NCI-H446 treated with DMSO at 0.1 percent for 48 hours (cell line): ENCODE measurements at regions not wholly inside any gene's neighbourhood (a gene's known extent, or its start where the extent isn't known, plus 50 kb on each side); places are given as distances from the start of the nearest gene placed in this dataset.
"Not testable (repeated sequence)": the region's sequence is repeated elsewhere in the genome, so short reads cannot be mapped to it uniquely, and the experiment has no call there.

Experiments
- DNase-seq: peaks from one replicate; lab custom pipeline; 2025; lab: John Stamatoyannopoulos, UW

DNA sequence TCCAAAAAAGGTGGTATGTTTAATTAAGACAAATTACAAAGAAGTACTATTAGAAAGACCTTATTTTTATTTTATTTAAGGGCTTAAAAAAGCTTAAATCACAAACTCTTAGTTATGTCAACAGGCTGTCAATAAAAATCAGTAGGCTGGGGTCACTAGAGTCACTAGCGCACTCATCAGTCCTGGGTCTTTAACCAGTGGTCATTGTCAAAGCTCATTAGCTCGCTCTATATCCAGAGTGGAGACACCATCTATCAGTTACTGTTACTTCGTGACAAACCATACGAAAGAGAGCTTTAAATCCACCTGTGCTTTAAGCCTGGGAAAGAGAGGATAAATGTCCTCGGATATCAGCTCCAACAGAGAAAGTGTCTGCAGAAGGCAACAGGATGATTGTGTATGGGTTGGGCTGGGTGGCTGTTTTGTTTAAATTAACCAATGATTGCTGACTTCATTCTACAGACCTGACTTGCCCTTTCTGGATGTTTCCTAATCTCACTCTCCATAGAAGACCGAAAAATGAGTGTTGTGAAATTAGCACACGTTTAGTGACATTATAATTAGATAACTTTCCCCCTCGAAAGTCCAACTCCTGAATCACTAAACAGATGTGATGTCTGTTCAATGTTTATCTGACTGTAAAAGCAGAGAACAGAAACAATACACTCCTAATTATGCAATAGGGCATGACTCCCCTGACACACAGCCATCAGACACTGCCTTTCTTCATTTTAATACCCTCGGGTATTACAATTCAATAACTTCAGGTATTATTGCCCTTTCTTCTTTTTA is 123.6 kb upstream of the TNPO1 start:
- no peak for DNase-seq

DNA sequence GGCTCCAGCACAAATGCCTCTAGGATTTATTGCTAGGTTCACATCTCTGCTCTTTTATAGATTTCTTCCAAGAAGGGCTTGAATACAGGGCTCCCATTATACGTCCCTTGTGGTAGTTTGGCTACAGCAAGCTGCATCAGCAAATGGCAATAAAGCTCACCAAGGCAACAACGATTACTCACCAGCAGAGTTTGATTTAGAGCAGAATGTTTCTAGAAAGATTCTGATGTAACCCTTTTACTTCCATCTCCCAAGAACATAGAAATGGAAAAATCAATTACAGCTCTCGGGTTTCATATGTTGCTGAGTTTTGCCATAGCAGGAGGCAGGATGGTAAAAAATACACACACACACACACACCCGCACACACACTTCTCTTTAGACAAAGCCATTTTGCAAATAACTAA is 124.2 kb upstream of the TNPO1 start:
- no peak for DNase-seq

DNA sequence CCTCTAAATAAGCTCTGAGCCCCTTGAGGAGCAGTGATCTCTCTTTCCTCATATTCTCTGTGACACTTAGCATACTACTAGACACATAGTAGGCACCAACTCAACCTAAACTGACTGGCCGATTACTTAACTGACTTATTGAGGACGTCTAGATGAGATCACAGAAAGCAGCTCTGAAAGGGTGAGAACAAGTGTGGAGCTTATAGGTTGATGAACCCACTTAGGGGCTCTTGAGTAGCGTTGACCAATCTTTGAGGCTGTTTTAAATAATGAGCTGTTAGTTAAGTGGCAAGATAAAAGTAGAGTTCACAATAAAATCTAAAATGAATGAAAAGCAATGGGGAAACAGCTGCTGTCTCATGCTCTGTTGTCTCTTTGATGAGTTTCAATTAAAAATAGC is 124.7 kb upstream of the TNPO1 start:
- DNase-seq, result no peak

DNA sequence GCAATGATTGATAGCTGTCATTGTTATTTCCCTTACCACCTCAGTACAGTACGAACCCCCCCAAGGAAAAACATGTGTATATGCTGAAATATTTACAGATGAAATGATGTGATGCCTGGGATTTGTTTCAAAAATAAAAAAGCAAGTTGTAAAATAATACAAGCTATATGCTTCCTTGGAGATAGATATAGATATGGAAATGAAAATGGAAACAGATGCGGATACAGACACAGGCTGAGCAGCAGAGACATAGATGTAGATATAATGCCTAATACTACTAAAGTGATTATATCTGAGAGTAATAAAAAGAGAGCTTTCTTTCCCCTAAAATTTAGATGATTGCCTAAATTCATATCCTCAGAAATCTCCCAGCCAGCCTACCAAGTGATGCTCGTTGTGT is 127.5 kb upstream of the TNPO1 start:
- no peak for DNase-seq

DNA sequence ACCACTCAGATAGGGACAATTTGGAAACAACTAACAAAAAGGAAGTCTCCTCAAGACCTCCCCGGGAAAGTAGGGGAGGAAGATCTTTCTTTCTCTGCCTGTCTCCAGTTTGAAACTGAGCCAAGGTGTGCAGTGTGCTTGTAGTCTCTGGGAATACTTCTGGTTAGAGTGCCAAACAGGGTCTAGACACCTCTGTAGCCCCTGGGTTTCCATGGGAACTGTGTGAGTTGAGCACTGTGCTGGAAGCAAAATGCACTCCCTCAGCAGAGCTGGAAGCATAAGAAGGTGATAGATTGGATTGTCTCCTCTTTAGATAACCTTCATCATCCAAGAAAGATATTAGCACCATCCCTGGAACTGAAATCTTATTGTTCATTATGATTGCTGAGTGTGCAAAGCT is 129.2 kb upstream of the TNPO1 start:
- no peak for DNase-seq

DNA sequence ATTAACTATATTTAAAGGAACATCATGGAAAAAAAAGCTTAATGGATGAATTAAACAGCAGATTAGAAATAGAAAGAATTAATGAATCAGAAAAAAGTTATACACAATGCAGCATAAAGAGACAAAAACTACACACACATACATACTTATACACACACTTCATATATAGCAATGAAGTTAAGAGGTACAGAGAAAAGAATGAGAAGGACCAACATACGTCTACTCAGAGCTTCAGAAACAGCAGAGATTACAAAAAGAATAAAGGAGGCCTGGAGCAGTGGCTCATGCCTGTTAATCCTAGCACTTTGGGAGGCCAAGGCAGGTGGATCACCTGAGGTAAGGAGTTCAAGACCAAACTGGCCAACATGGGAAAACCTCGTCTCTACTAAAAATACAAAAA is 133.9 kb upstream of the TNPO1 start:
- DNase-seq, result no peak

DNA sequence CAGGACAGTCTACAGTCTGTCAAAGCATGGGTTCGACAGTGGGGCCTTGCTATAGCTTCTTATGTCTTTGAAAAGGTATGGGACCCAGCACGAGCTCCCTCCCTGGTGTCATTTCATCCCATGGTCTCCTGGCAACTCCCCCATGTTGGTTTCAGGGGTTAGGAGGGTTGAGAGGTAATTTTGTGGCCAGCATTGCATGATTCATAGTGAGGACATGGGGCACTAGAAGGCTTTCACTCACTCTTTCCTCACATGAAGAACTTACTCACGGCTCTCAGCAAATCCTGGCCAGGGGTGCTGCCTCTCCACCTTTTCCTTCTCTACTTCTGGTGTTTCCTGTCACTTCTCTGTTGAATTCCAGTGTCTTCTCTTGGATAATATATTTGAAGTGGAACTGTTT is 134.7 kb upstream of the TNPO1 start:
- no peak for DNase-seq

DNA sequence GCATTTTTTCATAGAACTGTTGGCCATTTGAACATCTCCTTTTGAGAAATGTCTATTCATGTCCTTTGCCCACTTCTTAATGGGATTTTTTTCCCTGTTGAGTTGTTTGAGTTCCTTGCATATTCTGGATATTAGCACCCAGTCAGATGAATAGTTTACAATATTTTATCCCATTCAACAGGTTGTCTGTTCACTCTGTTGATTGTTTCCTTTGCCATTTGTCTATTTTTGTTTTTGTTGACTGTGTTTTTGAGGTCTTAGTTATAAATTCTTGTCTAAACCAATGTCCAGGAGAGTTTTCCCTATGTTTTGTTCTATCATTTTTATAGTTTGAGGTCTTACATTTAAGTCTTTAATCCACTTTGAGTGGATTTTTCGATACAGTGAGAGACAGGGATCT is 139.0 kb upstream of the TNPO1 start:
- DNase-seq, result no peak

DNA sequence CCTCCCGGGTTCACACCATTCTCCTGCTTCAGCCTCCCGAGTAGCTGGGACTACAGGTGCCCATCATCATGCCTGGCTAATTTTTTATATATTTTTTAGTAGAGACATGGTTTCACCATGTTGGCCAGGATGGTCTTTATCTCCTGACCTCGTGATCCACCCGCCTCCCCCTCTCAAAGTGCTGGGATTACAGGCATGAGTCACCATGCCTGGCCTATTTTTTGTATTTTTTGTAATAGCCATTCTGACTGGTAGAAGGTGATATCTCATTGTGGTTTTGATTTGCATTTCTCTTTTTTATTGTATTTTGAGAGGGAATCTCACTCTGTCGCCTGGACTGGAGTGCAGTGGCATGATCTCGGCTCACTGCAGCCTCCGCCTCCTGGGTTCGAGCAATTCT is 139.6 kb upstream of the TNPO1 start:
- not testable (repeated sequence) for DNase-seq

DNA sequence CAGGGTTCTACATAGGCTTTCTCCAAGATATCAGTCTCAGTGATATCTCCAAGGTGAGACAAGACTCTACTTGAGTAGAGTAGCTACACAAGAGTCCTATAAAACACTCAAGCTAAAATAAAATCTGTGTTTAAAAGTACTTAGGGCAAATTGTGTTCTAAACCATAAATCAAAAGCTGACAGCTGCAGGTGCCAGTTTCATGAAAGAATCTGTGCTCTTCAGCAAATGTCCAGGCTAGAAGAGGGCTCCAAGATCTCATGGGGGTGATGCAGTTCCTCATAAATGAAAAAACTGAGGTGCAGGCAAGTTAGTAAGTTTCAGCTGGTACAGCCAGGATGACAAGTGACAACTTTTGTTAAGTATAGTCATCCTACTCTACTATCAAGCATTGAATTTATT is 142.8 kb upstream of the TNPO1 start:
- no peak for DNase-seq

DNA sequence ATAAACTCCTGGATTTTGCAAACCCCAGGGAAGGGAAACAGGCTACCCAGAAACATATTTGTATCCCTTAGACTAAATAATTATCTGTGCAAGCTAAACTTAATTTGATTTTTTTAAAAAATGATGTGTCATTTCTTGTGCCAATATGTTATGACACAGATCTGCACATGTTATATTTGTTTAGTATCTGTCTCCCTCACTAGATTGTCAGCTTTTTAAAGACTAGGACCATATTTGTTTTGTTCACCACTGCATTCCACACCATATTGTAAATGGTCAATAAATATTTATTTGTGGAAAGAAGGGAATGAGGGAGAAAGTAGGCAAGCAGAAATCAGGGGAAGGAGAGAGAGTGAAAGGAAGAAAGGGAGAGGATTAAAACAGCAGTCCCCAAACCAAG is 143.3 kb upstream of the TNPO1 start:
- no peak for DNase-seq

DNA sequence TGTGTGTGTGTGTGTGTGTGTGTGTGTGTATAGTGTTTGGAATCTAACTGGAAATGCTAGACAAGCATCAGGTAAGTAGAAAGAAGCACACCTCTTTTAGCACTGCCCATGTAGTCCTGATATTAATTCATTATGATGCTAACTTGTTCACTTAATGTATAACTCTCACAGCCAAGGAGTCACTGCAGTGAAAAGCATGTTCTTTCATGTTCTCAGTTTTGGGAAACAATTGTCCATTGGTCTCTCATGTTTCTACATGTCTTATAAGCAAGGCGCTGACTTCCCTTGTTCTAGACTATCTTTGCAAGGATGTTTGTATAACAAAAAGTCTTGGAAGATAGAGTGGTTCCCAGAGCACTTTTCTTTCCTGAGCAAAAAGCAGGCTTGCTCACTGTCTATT is 148.8 kb upstream of the TNPO1 start:
- no peak for DNase-seq

DNA sequence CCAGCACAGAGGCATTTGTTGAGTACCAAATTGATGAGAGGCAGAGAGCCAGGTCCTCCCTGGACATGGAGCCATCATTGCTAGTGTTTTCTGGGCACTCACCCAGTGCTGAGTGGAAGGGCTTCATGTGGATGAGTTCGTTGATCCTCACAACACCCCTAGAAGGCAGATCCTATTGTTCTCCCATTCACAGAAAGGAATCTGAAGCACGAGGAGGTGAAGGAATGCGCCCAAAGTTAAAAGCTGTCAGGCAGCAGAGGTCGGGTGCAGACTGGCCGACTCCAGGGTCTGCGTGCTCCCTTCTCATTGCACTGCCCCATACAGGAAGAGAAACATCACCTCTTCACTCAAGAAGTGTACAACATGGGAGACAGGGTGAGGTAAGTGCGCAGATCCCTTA is 153.5 kb upstream of the TNPO1 start:
- no peak for DNase-seq

DNA sequence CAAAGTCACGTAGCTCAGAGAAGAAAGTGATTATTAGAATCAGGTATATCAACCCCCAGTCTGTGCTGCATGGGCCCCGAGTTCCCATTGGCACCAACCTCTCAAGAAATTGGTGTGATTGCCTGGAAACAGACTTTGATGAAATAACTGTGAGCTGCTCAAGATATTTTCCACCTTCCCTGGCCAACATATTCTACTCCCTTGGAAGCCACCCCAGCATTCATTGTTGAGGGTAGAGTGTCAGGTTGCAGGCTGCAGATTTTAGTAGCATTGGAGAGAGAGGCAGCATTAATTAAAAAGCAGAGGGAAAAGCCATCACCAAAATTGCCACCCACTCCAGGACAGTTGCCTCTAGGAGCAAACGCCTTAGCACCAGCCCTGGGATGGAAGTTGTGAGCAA is 154.2 kb upstream of the TNPO1 start:
- DNase-seq, result no peak

DNA sequence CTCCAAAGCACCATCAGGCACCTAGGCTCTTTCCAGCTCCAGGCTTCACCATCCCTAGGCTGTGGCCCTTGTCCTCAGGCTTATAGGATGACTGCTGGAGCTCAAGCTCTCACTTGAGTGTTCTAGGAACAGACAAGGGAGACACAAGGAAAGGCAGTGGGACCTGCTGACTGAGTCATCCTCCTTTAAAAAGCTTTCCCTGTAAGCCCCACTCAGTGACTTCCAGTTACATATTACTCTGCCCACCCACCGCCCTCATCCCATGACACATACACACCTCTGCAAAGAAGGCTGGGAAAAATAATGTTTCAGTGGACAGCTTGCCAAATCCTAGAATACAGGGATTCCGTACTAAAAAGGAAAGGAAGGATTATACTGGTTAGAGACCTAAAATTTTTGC is 154.2 kb upstream of the ZNF366 start:
- DNase-seq, result no peak

DNA sequence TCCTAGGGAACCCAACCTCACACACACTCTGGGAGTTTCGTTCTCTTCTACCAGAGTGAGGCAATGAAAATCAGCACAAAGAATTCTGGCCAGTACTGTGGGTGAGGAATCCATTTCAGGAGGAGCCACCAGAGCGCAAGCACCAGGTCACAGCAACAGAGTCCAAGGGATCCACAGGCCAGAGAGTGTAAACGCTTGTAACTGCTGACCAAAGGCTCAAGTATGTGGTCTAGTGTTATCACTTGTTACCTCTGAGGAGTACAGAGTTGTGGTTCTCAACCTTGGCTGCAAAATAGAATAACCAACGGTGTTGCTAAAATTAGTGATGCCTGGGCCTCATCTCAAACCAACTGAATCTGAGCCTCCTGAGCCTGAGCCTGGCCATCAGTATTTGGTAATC is 152.5 kb upstream of the ZNF366 start:
- no peak for DNase-seq

DNA sequence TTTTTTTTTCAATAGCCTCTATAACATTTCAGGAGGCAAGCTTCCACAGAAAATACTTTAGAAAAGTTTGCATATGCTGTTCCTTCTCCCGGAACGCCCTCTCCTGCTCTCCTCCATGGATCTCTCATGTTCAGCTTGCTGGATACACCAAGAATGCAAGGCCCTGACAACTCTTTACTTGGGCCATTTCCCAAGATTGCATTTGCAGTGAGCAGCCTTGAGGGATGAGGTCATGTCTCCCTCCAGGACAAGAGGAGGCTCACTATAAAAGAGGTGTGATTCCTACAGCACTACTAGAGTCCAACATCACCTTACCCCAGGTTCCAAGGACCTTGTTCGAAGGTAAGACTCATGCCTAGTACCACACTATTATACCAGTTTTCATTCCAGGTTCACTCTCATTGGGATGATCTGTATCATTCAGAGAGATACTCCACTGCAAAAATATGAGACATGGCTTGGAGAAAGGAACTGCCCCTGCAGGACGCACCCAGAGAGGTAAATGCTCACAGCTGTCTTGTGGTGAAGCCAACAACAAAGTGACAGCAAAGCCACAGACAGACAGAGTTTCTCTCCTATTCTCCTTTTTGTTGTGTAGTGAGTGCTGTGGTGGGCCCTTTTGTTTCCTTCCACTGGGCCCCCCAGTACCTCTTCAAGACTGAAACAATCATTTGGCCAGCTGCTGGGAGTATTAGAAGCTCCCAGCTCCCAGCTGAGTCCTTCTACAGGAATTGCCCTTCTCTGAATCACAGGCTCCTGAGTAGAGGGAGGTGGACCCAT is 151.7 kb upstream of the ZNF366 start:
- no peak for DNase-seq

DNA sequence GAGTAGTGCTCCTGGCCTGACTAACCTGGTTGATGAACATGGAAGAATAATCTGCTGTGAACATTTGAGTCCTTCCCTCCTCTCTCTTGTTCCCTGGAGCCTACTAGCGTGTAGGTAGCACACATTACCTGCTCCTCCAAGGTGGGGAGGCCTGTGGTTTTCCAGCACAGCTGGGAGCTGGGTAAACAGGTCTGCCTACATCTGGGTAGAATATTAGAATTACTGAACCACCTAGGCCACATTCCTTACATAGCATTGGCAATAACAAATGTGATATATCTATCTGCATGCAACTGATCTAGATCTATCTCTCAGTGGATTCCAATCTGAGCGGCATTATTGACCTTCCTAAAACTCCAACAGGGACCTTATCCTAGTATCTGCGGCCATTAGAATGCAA is 151.0 kb upstream of the ZNF366 start:
- no peak for DNase-seq

DNA sequence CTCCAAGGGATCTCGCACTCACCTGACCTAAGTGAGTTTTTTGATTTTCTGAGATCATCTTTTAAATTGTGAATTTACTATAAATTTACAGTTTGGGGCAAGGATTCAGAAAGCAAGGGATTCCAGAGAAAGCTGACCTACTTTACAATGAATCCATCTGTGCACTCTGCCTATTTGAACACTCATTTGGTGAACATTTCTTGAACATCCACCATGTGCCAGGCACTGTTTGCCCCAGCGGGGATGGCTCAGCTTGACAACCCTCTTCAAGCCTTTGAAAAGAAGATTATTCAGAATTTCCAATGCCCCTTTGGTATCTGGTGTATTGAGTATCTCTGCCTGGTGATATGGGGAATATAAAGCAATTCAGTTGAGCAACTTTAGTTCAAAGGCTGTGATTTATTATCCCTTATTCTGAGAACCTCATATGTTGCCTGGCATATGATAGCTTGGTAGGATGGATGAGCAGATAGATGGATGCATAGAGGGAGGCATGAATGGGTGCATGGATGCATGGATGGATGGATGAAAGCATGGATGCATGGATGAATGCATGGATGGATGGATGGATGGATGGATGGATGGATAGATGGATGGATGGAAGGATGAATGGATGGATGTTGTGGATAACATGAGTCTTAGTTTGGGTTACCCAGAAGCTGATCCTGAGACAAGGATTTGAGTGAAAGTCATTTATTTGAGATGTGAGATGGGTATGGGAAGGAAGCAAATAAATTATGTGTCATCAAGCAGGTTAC is 149.7 kb upstream of the ZNF366 start:
- DNase-seq, result no peak

DNA sequence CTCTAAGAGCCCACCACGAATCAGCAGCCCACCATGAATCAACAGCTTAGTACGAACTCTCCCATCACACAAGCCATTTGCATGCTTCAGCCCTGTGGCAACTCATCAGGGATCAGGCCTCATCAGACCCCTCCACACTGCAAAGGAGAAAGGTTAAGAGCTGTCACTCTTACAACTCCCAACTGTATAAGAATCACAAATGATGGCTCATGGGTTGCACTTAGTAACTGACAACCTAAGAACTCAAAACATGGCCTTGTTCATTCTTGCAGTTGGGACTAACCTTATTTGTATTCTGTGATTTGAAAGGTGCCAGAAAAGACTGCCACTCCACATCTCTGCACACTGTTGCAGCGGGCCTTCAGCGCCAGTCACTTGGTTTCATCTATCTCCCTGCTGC is 149.1 kb upstream of the ZNF366 start:
- DNase-seq, result no peak

DNA sequence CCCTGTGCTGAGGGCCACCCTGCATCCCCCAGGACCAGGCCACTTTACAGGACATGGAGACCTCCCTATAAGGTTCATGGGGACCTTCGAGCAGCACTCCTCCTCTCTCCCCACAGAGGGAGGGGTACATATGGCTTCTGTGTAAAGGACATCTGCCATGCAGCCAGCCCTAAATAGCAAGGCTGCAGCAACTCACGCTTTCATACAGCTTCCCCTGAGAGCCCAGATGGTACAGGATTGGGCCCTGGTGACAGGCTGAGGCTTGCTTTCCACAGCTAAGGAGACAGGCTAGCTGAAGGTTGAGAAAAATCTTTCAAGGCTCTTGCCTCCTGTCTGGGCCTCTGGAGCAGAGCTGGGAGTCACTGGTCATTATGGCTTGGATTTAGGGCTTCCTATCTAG is 147.0 kb upstream of the ZNF366 start:
- DNase-seq, result peak; percentile 28

DNA sequence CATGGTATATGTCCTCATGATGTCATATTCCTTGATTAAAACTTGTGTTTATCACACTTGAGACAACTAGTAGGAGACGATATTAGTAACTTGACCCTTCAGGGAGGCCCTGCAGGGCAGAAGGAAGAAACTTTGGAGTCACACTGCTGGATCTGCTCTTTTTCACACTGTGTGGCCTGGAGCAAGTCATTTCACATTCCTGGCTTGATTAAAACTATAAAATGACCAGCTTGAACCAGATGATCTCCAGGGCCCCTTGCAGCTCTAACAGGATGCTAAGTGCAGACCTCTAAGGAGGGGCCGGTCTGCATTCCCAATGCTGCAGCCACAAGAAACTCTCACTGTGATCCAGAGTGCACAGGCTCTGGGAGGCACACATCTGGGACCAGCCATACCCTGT is 146.4 kb upstream of the ZNF366 start:
- no peak for DNase-seq

DNA sequence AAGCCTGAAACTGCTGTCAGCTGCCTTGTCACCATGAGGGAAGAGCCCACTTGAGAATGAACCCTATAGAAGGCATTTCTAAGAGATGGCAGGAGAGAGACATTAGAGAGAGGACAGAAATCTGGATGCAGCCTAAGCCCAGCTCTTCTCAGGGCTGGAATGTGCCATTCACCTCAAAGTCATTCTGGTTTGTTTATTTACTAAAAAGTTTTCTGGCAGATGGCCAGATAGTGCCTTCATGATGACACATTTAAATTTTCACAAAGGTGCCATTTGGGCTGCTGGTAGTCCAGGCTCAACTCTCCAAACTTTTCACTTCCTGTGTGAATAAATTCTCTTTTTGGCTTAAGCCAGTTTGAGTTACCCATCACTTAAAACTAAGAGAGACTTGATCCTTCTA is 144.6 kb upstream of the ZNF366 start:
- DNase-seq, result no peak
